ENCODE measurements at regions not wholly inside any gene's neighbourhood (a gene's known extent, or its start where the extent isn't known, plus 50 kb on each side); places are given as distances from the start of the nearest gene placed in this dataset.

DNA sequence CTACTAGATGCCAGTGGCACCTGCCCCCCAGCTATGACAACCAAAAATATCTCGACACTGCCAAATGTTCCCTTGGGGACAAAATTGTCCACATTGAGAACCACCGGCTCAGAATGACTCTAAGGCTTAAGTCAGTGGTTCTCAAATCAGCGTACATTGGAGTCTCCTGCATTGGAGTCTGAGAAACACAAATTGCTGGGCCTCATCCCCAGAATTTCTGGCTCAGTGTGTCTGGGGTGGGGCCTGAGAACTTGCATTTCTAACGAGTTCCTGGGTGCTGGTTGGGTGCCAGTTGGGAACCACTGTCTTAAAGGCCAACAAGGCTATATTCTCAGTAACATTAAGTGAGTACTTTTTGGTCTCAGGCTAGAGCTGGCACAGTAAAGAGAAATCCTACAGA lies 77.7 kb upstream of the GADD45A start:
- FAIRE-seq = no peak
- dilution Hi-C loops (cut with MboI; ENCODE audit: extremely low pct_ligation_motif_present, low sequenced_read_pairs) = no loop called here
- no peak for TF ChIP-seq EZH2 (IDR thresholded peaks at IDR 0.05; ENCODE audit: low read length)
- TF ChIP-seq, protein P1, sequence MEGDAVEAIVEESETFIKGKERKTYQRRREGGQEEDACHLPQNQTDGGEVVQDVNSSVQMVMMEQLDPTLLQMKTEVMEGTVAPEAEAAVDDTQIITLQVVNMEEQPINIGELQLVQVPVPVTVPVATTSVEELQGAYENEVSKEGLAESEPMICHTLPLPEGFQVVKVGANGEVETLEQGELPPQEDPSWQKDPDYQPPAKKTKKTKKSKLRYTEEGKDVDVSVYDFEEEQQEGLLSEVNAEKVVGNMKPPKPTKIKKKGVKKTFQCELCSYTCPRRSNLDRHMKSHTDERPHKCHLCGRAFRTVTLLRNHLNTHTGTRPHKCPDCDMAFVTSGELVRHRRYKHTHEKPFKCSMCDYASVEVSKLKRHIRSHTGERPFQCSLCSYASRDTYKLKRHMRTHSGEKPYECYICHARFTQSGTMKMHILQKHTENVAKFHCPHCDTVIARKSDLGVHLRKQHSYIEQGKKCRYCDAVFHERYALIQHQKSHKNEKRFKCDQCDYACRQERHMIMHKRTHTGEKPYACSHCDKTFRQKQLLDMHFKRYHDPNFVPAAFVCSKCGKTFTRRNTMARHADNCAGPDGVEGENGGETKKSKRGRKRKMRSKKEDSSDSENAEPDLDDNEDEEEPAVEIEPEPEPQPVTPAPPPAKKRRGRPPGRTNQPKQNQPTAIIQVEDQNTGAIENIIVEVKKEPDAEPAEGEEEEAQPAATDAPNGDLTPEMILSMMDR (optimal IDR thresholded peaks at IDR 0.05 in 1 of 3, IDR thresholded peaks at IDR 0.05 in 1 of 3, conservative IDR thresholded peaks at IDR 0.05 in 1 of 3; ENCODE audit: extremely low read depth in 1 of 3, insufficient read depth in 2 of 3, low read length in 3 of 3) = no peak

DNA sequence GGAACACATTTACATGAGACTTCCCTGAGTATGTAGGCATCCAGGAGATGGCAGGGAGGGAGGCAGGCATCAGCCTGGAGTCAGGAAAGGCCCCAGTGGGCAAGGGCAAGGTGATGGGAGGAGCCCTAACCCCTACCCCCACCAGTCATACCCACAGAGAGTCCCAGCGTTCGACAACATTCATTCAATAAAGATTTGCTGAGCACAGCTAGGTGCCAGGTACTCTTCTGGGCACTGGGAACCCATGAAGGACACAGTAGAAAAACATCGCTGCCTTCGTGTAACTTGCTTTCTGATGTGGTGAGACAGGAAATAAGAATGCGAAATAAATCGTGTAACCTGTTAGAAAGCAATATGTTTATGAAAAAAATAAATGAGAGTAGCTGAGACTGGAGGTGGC lies 77.3 kb upstream of the GADD45A start:
- dilution Hi-C loops (cut with MboI; ENCODE audit: extremely low pct_ligation_motif_present, low sequenced_read_pairs) = no loop called here
- TF ChIP-seq, protein P1 (optimal IDR thresholded peaks at IDR 0.05 in 1 of 3, IDR thresholded peaks at IDR 0.05 in 1 of 3, conservative IDR thresholded peaks at IDR 0.05 in 1 of 3; ENCODE audit: extremely low read depth in 1 of 3, insufficient read depth in 2 of 3, low read length in 3 of 3) = no peak
- no peak for TF ChIP-seq EZH2 (IDR thresholded peaks at IDR 0.05; ENCODE audit: low read length)
- H3K79me2 ChIP-seq (ENCODE audit: control insufficient read depth, insufficient read depth, low read length) = no peaks in the 10 kb centered on the region
- H3K36me3 ChIP-seq (ENCODE audit: control insufficient read depth in 2 of 2, extremely low read depth in 1 of 2, insufficient read depth in 2 of 2, low read length in 2 of 2) = no peaks in the 10 kb centered on the region
- H3K9me3 ChIP-seq (ENCODE audit: control insufficient read depth, low read depth, low read length) = no peaks in the 10 kb centered on the region
- no peak overlapping the region for H3K4me2 ChIP-seq (ENCODE audit: control insufficient read depth, extremely low read depth, insufficient read depth, low read depth, low read length)
- no peaks in the 10 kb centered on the region for H3K4me1 ChIP-seq (ENCODE audit: control insufficient read depth, extremely low read depth, insufficient read depth, low read length)
- no peaks in the 10 kb centered on the region for H4K20me1 ChIP-seq (ENCODE audit: control insufficient read depth, extremely low read depth, insufficient read depth, low read length)
- no peaks in the 10 kb centered on the region for H3K27me3 ChIP-seq (ENCODE audit: control insufficient read depth, extremely low read depth, insufficient read depth, low read length)
- H3K9me1 ChIP-seq (ENCODE audit: control insufficient read depth, extremely low read depth, insufficient read depth, low read length) = no peaks in the 10 kb centered on the region
- no peak for DNase-seq (ENCODE audit: low read depth, low spot score)
- H2AFZ ChIP-seq (ENCODE audit: control insufficient read depth, low read length) = no peak overlapping the region
- no peak overlapping the region for H3K9ac ChIP-seq (ENCODE audit: control insufficient read depth, extremely low read depth, insufficient read depth, low read length)
- H3K4me3 ChIP-seq (ENCODE audit: control insufficient read depth in 2 of 3, extremely low read depth in 1 of 3, insufficient read depth in 2 of 3, low read depth in 1 of 3, low read length in 3 of 3) = no peak overlapping the region
- no peak for FAIRE-seq
- no peak overlapping the region for H3K27ac ChIP-seq (ENCODE audit: control insufficient read depth, insufficient read depth, low read length)

More for the DNA sequence above, 77.7 kb upstream of the GADD45A start:
- no peak overlapping the region for H3K27ac ChIP-seq (ENCODE audit: control insufficient read depth, insufficient read depth, low read length)
- H3K9me3 ChIP-seq (ENCODE audit: control insufficient read depth, low read depth, low read length) = no peaks in the 10 kb centered on the region
- no peak overlapping the region for H3K4me2 ChIP-seq (ENCODE audit: control insufficient read depth, extremely low read depth, insufficient read depth, low read depth, low read length)
- H3K4me3 ChIP-seq (ENCODE audit: control insufficient read depth in 2 of 3, extremely low read depth in 1 of 3, insufficient read depth in 2 of 3, low read depth in 1 of 3, low read length in 3 of 3) = no peak overlapping the region
- H3K27me3 ChIP-seq (ENCODE audit: control insufficient read depth, extremely low read depth, insufficient read depth, low read length) = no peaks in the 10 kb centered on the region
- no peak overlapping the region for H2AFZ ChIP-seq (ENCODE audit: control insufficient read depth, low read length)
- H3K79me2 ChIP-seq (ENCODE audit: control insufficient read depth, insufficient read depth, low read length) = no peaks in the 10 kb centered on the region
- H4K20me1 ChIP-seq (ENCODE audit: control insufficient read depth, extremely low read depth, insufficient read depth, low read length) = no peaks in the 10 kb centered on the region
- no peaks in the 10 kb centered on the region for H3K36me3 ChIP-seq (ENCODE audit: control insufficient read depth in 2 of 2, extremely low read depth in 1 of 2, insufficient read depth in 2 of 2, low read length in 2 of 2)
- no peaks in the 10 kb centered on the region for H3K9me1 ChIP-seq (ENCODE audit: control insufficient read depth, extremely low read depth, insufficient read depth, low read length)
- H3K4me1 ChIP-seq (ENCODE audit: control insufficient read depth, extremely low read depth, insufficient read depth, low read length) = no peaks in the 10 kb centered on the region
- H3K9ac ChIP-seq (ENCODE audit: control insufficient read depth, extremely low read depth, insufficient read depth, low read length) = no peak overlapping the region
- DNase-seq (ENCODE audit: low read depth, low spot score) = no peak

Measured in keratinocyte (primary cell).